ENCODE measurements at regions not wholly inside any gene's neighbourhood (a gene's known extent, or its start where the extent isn't known, plus 50 kb on each side); places are given as distances from the start of the nearest gene placed in this dataset.

DNA sequence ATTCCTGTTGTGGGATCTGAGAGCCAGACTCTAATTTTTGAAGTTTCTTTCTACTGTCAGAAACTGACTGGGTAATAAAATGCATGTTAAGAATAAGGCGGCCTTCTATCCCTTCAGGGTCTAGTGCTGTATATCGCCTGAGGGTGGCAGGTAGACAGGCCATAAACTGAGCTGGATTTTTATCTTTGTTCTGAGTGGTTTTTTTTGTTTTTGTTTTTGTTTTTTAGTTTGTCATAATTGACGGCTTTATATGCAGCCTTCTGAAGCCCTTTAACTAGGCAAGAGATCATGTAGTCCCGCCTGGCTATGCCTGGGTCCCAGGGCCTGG is 747.7 kb upstream of the ADGRB3 start:
- Histone ChIP-seq H3K4me3 (no peak overlapping the region), H3K36me3 (no peaks in the 10 kb centered on the region), H3K27ac (no peak overlapping the region), H3K9me3 (no peaks in the 10 kb centered on the region), H3K27me3 (no peaks in the 10 kb centered on the region), H3K4me1 (no peaks in the 10 kb centered on the region)
- no peak for DNase-seq (ENCODE audit: low spot score)
- TF ChIP-seq, protein P1, sequence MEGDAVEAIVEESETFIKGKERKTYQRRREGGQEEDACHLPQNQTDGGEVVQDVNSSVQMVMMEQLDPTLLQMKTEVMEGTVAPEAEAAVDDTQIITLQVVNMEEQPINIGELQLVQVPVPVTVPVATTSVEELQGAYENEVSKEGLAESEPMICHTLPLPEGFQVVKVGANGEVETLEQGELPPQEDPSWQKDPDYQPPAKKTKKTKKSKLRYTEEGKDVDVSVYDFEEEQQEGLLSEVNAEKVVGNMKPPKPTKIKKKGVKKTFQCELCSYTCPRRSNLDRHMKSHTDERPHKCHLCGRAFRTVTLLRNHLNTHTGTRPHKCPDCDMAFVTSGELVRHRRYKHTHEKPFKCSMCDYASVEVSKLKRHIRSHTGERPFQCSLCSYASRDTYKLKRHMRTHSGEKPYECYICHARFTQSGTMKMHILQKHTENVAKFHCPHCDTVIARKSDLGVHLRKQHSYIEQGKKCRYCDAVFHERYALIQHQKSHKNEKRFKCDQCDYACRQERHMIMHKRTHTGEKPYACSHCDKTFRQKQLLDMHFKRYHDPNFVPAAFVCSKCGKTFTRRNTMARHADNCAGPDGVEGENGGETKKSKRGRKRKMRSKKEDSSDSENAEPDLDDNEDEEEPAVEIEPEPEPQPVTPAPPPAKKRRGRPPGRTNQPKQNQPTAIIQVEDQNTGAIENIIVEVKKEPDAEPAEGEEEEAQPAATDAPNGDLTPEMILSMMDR (IDR thresholded peaks at IDR 0.05): no peak

DNA sequence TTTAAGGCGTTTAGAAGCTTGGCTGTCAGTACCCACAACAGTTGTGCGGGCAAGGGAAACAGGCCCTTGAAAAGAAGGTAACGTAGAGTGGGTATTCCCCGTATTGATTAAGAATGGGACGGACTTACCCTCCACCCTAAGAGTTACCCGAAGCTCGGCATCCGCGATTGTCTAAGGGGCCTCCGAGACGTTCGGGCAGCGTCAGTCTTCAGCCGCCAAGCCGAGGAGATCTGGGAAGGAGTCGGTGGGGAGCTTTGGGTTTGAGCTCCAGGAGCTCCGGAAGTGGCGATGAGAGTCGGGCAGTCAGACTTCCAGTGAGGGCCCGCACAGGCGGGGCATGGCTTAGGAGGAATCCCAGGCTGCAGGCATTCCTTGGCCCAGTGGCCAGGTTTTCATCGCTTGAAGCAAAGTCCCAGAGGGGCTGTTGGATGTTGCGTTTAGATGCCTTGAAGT is 748.2 kb upstream of the ADGRB3 start:
- no peaks in the 10 kb centered on the region for H3K36me3 ChIP-seq
- H3K27ac ChIP-seq: no peak overlapping the region
- no peaks in the 10 kb centered on the region for H3K9me3 ChIP-seq
- DNase-seq (ENCODE audit: low spot score): no peak
- H3K27me3 ChIP-seq: no peaks in the 10 kb centered on the region
- TF ChIP-seq, protein P1 (IDR thresholded peaks at IDR 0.05): no peak
- H3K4me3 ChIP-seq: no peak overlapping the region
- H3K4me1 ChIP-seq: no peaks in the 10 kb centered on the region

DNA sequence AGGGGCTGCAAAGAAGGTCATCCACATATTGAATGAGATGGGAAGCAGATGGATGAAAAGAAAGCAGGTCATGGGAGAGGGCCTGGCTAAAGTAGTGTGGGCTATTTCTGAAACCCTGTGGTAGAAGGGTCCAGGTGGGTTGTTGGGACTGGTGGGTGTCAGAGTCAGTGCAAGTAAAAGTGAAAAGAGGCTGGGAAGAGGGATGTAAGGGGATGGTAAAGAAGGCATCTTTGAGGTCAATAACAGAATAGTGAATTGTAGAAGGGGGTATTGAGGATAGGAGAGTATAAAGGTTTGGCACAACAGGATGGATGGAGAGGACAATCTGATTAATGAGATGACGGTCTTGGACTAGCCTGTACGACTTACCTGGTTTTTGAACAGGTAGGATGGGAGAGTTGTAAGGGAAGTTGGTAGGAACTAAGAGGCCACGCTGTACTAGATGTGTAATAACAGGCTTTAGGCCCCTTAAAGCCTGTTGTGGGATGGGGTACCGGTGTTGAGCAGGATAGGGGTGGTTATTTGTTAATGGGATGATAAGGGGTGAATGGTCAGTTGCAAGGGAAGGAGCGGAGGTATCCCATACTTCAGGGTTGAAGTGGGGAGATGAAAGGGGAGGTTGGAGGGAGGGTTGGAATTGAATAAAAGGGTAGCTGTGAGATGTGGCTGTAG is 748.9 kb upstream of the ADGRB3 start:
- no peak overlapping the region for H3K4me3 ChIP-seq
- no peaks in the 10 kb centered on the region for H3K36me3 ChIP-seq
- H3K4me1 ChIP-seq: no peaks in the 10 kb centered on the region
- no peak for DNase-seq (ENCODE audit: low spot score)
- H3K27me3 ChIP-seq: no peaks in the 10 kb centered on the region
- H3K9me3 ChIP-seq: no peaks in the 10 kb centered on the region
- TF ChIP-seq, protein P1 (IDR thresholded peaks at IDR 0.05): no peak
- H3K27ac ChIP-seq: no peak overlapping the region

DNA sequence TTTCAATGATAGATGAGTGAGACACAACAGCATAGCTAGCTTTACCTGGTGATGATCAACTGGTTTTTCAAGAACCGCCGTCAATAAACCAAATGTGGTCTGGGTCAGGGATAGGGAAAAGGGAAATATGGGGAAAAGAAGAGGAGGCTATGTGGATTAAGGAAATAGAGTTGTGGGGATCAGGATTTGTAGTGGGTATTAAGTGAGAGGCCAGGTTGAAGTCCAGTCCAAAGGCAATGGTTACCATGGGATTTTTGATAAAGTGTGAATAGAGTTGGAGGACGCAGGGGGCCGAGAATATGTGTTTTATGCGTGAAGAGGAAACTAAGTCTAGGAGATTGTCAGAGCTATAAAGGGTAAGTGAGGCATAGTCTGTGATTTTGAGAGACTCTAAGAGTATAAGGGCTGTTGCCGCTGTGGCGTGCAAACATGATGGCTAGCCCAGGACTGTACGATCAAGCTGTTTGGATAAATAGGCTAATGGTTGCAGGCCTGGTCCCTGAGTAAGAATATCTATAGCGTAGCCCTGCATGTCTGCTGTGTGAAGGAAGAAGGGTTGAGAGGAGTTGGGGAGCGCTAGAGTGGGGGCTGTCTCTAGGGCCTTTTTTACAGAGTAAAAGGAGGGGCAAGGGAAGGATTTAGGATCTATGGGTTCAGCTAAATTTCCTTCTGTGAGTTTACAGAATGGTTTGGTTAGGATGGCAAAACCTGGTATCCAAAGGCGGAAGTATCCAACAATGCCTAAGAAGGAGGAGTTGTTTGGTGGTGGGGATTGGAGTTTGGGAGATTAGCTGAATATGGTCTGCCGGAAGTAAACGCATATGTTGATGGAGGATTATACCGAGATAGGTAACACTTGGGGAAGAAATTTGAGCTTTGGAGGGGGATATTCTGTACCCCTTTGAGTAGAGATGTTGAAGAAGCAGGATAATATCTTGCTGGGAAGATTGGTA is 749.7 kb upstream of the ADGRB3 start:
- Histone ChIP-seq H3K36me3 (no peaks in the 10 kb centered on the region), H3K4me1 (no peaks in the 10 kb centered on the region), H3K9me3 (no peaks in the 10 kb centered on the region), H3K4me3 (no peak overlapping the region), H3K27me3 (no peaks in the 10 kb centered on the region), H3K27ac (no peak overlapping the region)
- DNase-seq (ENCODE audit: low spot score): no peak
- TF ChIP-seq, protein P1 (IDR thresholded peaks at IDR 0.05): no peak

DNA sequence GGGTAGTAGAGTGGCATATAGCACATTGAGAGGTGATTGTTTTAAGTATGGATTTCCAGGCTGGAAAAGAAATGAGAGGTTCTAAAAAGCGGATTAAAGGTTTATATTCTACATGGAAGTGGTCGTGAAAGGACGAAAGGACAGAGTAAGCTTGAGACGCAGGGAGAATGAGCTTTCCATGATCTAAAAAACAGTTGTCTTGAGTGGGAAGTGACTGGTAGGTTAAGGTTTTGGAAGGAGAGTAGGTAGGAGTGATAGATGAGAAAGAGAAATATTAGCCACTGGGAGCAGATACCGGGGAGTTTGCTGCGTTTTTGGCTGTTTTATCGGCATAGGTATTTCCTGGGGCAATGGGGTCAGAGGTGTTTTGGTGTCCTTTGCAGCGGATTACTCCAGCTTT is 750.6 kb upstream of the ADGRB3 start:
- no peak overlapping the region for H3K4me3 ChIP-seq
- H3K36me3 ChIP-seq: no peaks in the 10 kb centered on the region
- no peak overlapping the region for H3K27ac ChIP-seq
- no peaks in the 10 kb centered on the region for H3K4me1 ChIP-seq
- TF ChIP-seq, protein P1 (IDR thresholded peaks at IDR 0.05): no peak
- no peaks in the 10 kb centered on the region for H3K9me3 ChIP-seq
- no peaks in the 10 kb centered on the region for H3K27me3 ChIP-seq
- no peak for DNase-seq (ENCODE audit: low spot score)

All from right atrium auricular region (tissue), 2 donors.